Astrocyte of the spinal cord (primary cell): ENCODE measurements at regions not wholly inside any gene's neighbourhood (a gene's known extent, or its start where the extent isn't known, plus 50 kb on each side); places are given as distances from the start of the nearest gene placed in this dataset.

Experiments used
- DNase-seq: peaks from one replicate; pipeline ENCODE4 v3.0.0; 2011; ENCODE audit warnings: low read depth, low spot score
- H3K4me3 ChIP-seq: 2 replicates; pipeline ENCODE4 v1.5.1; 2011; ENCODE audit warnings: low read depth, mild to moderate bottlenecking, low read length, moderate library complexity
- CTCF ChIP-seq: IDR thresholded peaks from 2 replicates; pipeline ENCODE4 v1.5.1; 2012; ENCODE audit warnings: low read depth, mild to moderate bottlenecking, low read length, inconsistent platforms
- in situ Hi-C: cut with HindIII; loops from 2 replicates; pipeline ENCODE4 v1.10.0; 2017; ENCODE audit warnings: low sequenced_read_pairs

DNA sequence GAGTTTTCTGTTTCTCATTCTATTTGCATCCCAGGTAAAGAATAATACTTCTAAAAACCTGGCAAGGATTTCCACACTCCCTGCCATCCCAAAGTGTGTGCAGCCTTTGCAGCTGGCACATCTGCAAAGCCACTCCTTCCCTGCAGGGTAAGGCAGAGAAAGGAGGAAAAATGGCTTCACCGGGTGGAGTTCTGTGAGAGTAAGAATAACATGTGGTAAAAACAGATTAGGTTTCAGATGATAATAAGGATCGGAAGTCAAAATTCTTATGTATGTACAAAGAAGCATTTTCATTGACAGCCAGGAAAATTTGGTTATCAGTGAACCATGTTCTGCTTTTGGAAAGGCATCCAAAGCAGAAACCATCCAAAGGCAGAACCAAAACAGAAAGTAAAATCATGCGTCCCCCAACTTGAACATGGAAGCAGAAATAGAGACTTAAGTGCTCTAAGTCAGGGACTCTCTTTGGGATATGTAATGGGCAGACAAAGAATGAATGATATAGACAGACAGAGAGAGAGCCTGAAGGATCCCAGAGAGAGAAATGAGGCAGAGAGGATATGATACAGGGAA lies 192.6 kb upstream of the CCDC196 start:
- no peak for DNase-seq
- no peak overlapping the region for H3K4me3 ChIP-seq
- in situ Hi-C loops: no loop called here

GRCh38 chr14:66295386-66295785 lies 190.8 kb upstream of the CCDC196 start:
- TF ChIP-seq CTCF: no peak
- DNase-seq: no peak
- H3K4me3 ChIP-seq: no peak overlapping the region
- in situ Hi-C loops: no loop called here

More for the DNA sequence above, 192.6 kb upstream of the CCDC196 start:
- TF ChIP-seq CTCF: no peak

DNA sequence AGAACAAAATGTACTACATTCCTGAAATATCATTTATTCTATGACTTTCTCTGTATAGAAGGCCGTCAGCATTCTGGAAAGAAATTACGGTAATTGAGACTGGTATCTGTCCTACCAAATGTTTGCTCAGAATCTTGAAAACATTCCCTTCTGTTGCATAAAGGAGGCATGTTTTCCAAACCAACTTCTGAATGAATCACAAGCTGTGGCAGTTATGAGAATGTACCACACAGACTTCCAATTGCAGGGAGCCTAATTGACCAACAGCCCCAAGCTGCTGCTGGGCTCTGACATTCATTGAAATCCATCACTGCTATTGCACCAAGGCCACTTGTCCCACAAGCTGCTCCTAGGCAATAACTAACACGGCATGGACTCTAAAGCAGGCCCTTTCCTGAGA lies 185.3 kb upstream of the CCDC196 start:
- DNase-seq: no peak
- no peak for TF ChIP-seq CTCF
- in situ Hi-C loops: no loop called here
- no peak overlapping the region for H3K4me3 ChIP-seq

GRCh38 chr14:66306101-66306500 lies 180.1 kb upstream of the CCDC196 start:
- in situ Hi-C loops: no loop called here
- no peak for DNase-seq
- TF ChIP-seq CTCF: no peak
- H3K4me3 ChIP-seq: no peak overlapping the region

GRCh38 chr14:66311058-66311457 lies 175.1 kb upstream of the CCDC196 start:
- in situ Hi-C loops: no loop called here
- no peak for DNase-seq

DNA sequence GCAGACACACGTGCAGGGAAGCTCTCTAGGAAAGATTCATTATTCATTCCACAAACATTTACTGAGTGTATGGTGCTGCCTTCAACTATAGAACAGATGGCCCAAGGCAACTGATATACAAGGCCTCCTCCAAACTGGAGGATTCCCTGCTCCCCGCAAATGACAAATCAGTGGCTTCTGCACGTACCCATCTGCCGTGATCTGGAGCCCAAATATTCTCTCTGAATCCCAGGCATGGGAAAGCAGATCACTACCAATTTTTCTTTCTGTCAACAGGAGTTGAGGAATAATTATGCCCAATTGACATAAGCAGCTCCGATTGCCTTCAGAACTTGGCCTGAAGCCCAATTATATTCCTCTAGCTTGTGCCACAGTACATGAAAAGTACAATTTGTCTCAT lies 174.2 kb upstream of the CCDC196 start:
- no peak for DNase-seq
- in situ Hi-C loops: no loop called here
- TF ChIP-seq CTCF: no peak
- H3K4me3 ChIP-seq: no peak overlapping the region

More at GRCh38 chr14:66311058-66311457, 175.1 kb upstream of the CCDC196 start:
- no peak for TF ChIP-seq CTCF
- H3K4me3 ChIP-seq: no peak overlapping the region

DNA sequence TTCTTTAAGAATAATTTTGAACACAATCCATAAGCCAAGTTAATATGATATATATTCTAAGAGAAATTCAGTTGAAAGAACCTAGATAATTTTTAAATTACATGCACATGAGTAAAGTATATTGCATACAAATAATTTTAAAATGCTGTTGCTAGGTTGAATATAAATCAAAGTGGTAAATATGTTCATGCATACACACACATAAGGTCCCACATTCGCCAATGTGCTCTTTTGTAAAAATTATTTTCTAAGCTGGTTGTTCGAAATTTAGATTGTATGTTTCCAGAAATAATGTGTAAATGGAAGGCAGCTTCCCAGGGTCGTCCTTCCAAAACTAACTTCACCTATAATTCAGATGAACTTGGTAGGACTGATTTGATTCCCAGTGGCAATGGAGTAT lies 173.7 kb upstream of the CCDC196 start:
- no peak for DNase-seq
- in situ Hi-C loops: no loop called here
- H3K4me3 ChIP-seq: no peak overlapping the region
- TF ChIP-seq CTCF: no peak
